ENCODE measurements at regions not wholly inside any gene's neighbourhood (a gene's known extent, or its start where the extent isn't known, plus 50 kb on each side); places are given as distances from the start of the nearest gene placed in this dataset.

GRCh38 chr16:73526011-73526804 lies 478.3 kb upstream of the ZFHX3 start:
- Histone ChIP-seq H2AFZ (ENCODE audit: insufficient read depth, low read length, poor library complexity) (no peak overlapping the region), H3K79me2 (ENCODE audit: control insufficient read depth, insufficient read depth, low read length, poor library complexity) (no peaks in the 10 kb centered on the region), H3K18ac (ENCODE audit: low read length) (no peak overlapping the region), H2BK120ac (ENCODE audit: insufficient read depth, low read length, poor library complexity) (no peak overlapping the region), H4K8ac (ENCODE audit: low read depth, low read length) (no peak overlapping the region), H3K4ac (ENCODE audit: low read depth, low read length) (no peak overlapping the region), H3K14ac (ENCODE audit: low read length) (no peak overlapping the region), H3K23ac (ENCODE audit: low read length) (no peak overlapping the region), H3K4me1 (ENCODE audit: control insufficient read depth in 1 of 2, insufficient read depth in 2 of 2, low read length in 2 of 2) (no peaks in the 10 kb centered on the region), H2BK12ac (ENCODE audit: low read length) (no peak overlapping the region), H3K9me3 (ENCODE audit: insufficient read depth, low read depth, low read length) (no peaks in the 10 kb centered on the region), H2AK5ac (ENCODE audit: low read length) (no peak overlapping the region), H3K27ac (ENCODE audit: low read depth, low read length) (no peak overlapping the region), H4K12ac (ENCODE audit: low read depth, low read length) (no peak overlapping the region), H3K4me3 (ENCODE audit: low read depth, low read length) (no peak overlapping the region), H4K91ac (ENCODE audit: low read depth, low read length) (no peak overlapping the region), H3K27me3 (ENCODE audit: insufficient read depth, low read length) (no peaks in the 10 kb centered on the region), H3K9ac (ENCODE audit: low read length) (no peak overlapping the region), H3K4me2 (ENCODE audit: low read length) (no peak overlapping the region), H3K79me1 (ENCODE audit: low read length) (no peaks in the 10 kb centered on the region), H2BK5ac (ENCODE audit: low read depth, low read length, poor library complexity) (no peak overlapping the region), H3K36me3 (ENCODE audit: control insufficient read depth in 1 of 2, insufficient read depth in 2 of 2, low read length in 2 of 2) (no peaks in the 10 kb centered on the region)
- no peak for DNase-seq
- WGBS (ENCODE audit: extremely low coverage, insufficient coverage, insufficient read length), result no CpG with 5 or more reads among the region's 13 CpGs

- Histone ChIP-seq H3K4ac (ENCODE audit: low read depth, low read length) (no peak overlapping the region), H3K4me2 (ENCODE audit: low read length) (no peak overlapping the region), H3K14ac (ENCODE audit: low read length) (no peak overlapping the region), H3K79me2 (ENCODE audit: control insufficient read depth, insufficient read depth, low read length, poor library complexity) (no peaks in the 10 kb centered on the region), H3K23ac (ENCODE audit: low read length) (no peak overlapping the region), H3K18ac (ENCODE audit: low read length) (no peak overlapping the region), H3K4me3 (ENCODE audit: low read depth, low read length) (no peak overlapping the region), H3K27ac (ENCODE audit: low read depth, low read length) (no peak overlapping the region), H4K12ac (ENCODE audit: low read depth, low read length) (no peak overlapping the region), H4K91ac (ENCODE audit: low read depth, low read length) (no peak overlapping the region), H4K8ac (ENCODE audit: low read depth, low read length) (no peak overlapping the region), H3K9me3 (ENCODE audit: insufficient read depth, low read depth, low read length) (no peaks in the 10 kb centered on the region), H3K9ac (ENCODE audit: low read length) (no peak overlapping the region), H3K79me1 (ENCODE audit: low read length) (no peaks in the 10 kb centered on the region), H3K36me3 (ENCODE audit: control insufficient read depth in 1 of 2, insufficient read depth in 2 of 2, low read length in 2 of 2) (no peaks in the 10 kb centered on the region), H3K27me3 (ENCODE audit: insufficient read depth, low read length) (no peaks in the 10 kb centered on the region), H2BK120ac (ENCODE audit: insufficient read depth, low read length, poor library complexity) (no peak overlapping the region), H2BK5ac (ENCODE audit: low read depth, low read length, poor library complexity) (no peak overlapping the region), H2AFZ (ENCODE audit: insufficient read depth, low read length, poor library complexity) (no peak overlapping the region), H2BK12ac (ENCODE audit: low read length) (no peak overlapping the region), H2AK5ac (ENCODE audit: low read length) (no peak overlapping the region), H3K4me1 (ENCODE audit: control insufficient read depth in 1 of 2, insufficient read depth in 2 of 2, low read length in 2 of 2) (no peaks in the 10 kb centered on the region)
- WGBS (ENCODE audit: extremely low coverage, insufficient coverage, insufficient read length), result no CpG with 5 or more reads among the region's 4 CpGs
- no peak for DNase-seq
These were observed 475.3 kb upstream of the ZFHX3 start for GRCh38 chr16:73523209-73523608.

- Histone ChIP-seq H2AFZ (ENCODE audit: insufficient read depth, low read length, poor library complexity) (no peak overlapping the region), H4K8ac (ENCODE audit: low read depth, low read length) (no peak overlapping the region), H4K12ac (ENCODE audit: low read depth, low read length) (no peak overlapping the region), H3K9me3 (ENCODE audit: insufficient read depth, low read depth, low read length) (no peaks in the 10 kb centered on the region), H3K27ac (ENCODE audit: low read depth, low read length) (no peak overlapping the region), H2BK120ac (ENCODE audit: insufficient read depth, low read length, poor library complexity) (no peak overlapping the region), H3K4ac (ENCODE audit: low read depth, low read length) (no peak overlapping the region), H3K27me3 (ENCODE audit: insufficient read depth, low read length) (no peaks in the 10 kb centered on the region), H3K79me1 (ENCODE audit: low read length) (no peaks in the 10 kb centered on the region), H3K9ac (ENCODE audit: low read length) (no peak overlapping the region), H2BK12ac (ENCODE audit: low read length) (no peak overlapping the region), H3K4me1 (ENCODE audit: control insufficient read depth in 1 of 2, insufficient read depth in 2 of 2, low read length in 2 of 2) (no peaks in the 10 kb centered on the region), H4K91ac (ENCODE audit: low read depth, low read length) (no peak overlapping the region), H2BK5ac (ENCODE audit: low read depth, low read length, poor library complexity) (no peak overlapping the region), H3K79me2 (ENCODE audit: control insufficient read depth, insufficient read depth, low read length, poor library complexity) (no peaks in the 10 kb centered on the region), H3K14ac (ENCODE audit: low read length) (no peak overlapping the region), H3K23ac (ENCODE audit: low read length) (no peak overlapping the region), H3K4me2 (ENCODE audit: low read length) (no peak overlapping the region), H3K4me3 (ENCODE audit: low read depth, low read length) (no peak overlapping the region), H3K18ac (ENCODE audit: low read length) (no peak overlapping the region), H3K36me3 (ENCODE audit: control insufficient read depth in 1 of 2, insufficient read depth in 2 of 2, low read length in 2 of 2) (no peaks in the 10 kb centered on the region), H2AK5ac (ENCODE audit: low read length) (no peak overlapping the region)
- WGBS (ENCODE audit: extremely low coverage, insufficient coverage, insufficient read length), result no CpG with 5 or more reads among the region's 4 CpGs
- DNase-seq, result no peak
These were observed 473.6 kb upstream of the ZFHX3 start for GRCh38 chr16:73521499-73521898.

- no peak overlapping the region for H2AFZ ChIP-seq (ENCODE audit: insufficient read depth, low read length, poor library complexity)
- H3K18ac ChIP-seq (ENCODE audit: low read length), result no peak overlapping the region
- H3K27me3 ChIP-seq (ENCODE audit: insufficient read depth, low read length), result no peaks in the 10 kb centered on the region
- no peak overlapping the region for H4K8ac ChIP-seq (ENCODE audit: low read depth, low read length)
- H2BK120ac ChIP-seq (ENCODE audit: insufficient read depth, low read length, poor library complexity), result no peak overlapping the region
- H3K27ac ChIP-seq (ENCODE audit: low read depth, low read length), result no peak overlapping the region
- H3K36me3 ChIP-seq (ENCODE audit: control insufficient read depth in 1 of 2, insufficient read depth in 2 of 2, low read length in 2 of 2), result no peaks in the 10 kb centered on the region
- H3K79me2 ChIP-seq (ENCODE audit: control insufficient read depth, insufficient read depth, low read length, poor library complexity), result no peaks in the 10 kb centered on the region
- WGBS (ENCODE audit: extremely low coverage, insufficient coverage, insufficient read length), result no CpG with 5 or more reads among the region's 4 CpGs
- H3K4me1 ChIP-seq (ENCODE audit: control insufficient read depth in 1 of 2, insufficient read depth in 2 of 2, low read length in 2 of 2), result no peaks in the 10 kb centered on the region
- H3K4me3 ChIP-seq (ENCODE audit: low read depth, low read length), result no peak overlapping the region
- H3K14ac ChIP-seq (ENCODE audit: low read length), result no peak overlapping the region
- H2BK5ac ChIP-seq (ENCODE audit: low read depth, low read length, poor library complexity), result no peak overlapping the region
- H2AK5ac ChIP-seq (ENCODE audit: low read length), result no peak overlapping the region
- no peak overlapping the region for H3K4ac ChIP-seq (ENCODE audit: low read depth, low read length)
- no peak overlapping the region for H4K91ac ChIP-seq (ENCODE audit: low read depth, low read length)
- no peak overlapping the region for H3K23ac ChIP-seq (ENCODE audit: low read length)
- H3K79me1 ChIP-seq (ENCODE audit: low read length), result no peaks in the 10 kb centered on the region
- H3K9ac ChIP-seq (ENCODE audit: low read length), result no peak overlapping the region
- no peaks in the 10 kb centered on the region for H3K9me3 ChIP-seq (ENCODE audit: insufficient read depth, low read depth, low read length)
- no peak overlapping the region for H3K4me2 ChIP-seq (ENCODE audit: low read length)
- no peak overlapping the region for H2BK12ac ChIP-seq (ENCODE audit: low read length)
- DNase-seq, result no peak
- no peak overlapping the region for H4K12ac ChIP-seq (ENCODE audit: low read depth, low read length)
These were observed 467.7 kb upstream of the ZFHX3 start for GRCh38 chr16:73515616-73516015.
